CD14-positive monocyte (primary cell): ENCODE measurements at regions not wholly inside any gene's neighbourhood (a gene's known extent, or its start where the extent isn't known, plus 50 kb on each side); places are given as distances from the start of the nearest gene placed in this dataset.

Experiments used
- DNase-seq, 3 donors: peaks; one replicate each; pipeline ENCODE4 v3.0.0-alpha.2; 2011 to 2022
- H2AFZ ChIP-seq: 2 replicates; pipeline ENCODE4 v1.6.0; 2012; ENCODE audit warnings: mild to moderate bottlenecking, low read depth, low read length, inconsistent platforms; ENCODE audit not compliant: insufficient read depth, poor library complexity, severe bottlenecking
- H3K27ac ChIP-seq, 2 donors: 1 replicate in 1 of 2; 2 replicates in 1 of 2; pipeline ENCODE4 v1.5.1; 2012 to 2013; ENCODE audit warnings: low read length in 2 of 2, control low read depth in 1 of 2, inconsistent platforms in 1 of 2, low read depth in 1 of 2, mild to moderate bottlenecking in 1 of 2
- H3K27me3 ChIP-seq, 2 donors: one replicate each; pipeline versions ENCODE4 v1.6.0 to v1.6.1; 2011 to 2013; ENCODE audit warnings: low read length in 2 of 2; ENCODE audit not compliant: control insufficient read depth in 2 of 2, insufficient read depth in 2 of 2
- H3K36me3 ChIP-seq, 2 donors: replicated peaks in 1 of 2; 1 replicate in 1 of 2; 2 replicates in 1 of 2; pipeline versions ENCODE4 v1.5.1 to v1.6.1; 2012 to 2013; ENCODE audit warnings: low read length in 2 of 2, control low read depth in 1 of 2, inconsistent platforms in 1 of 2, mild to moderate bottlenecking in 1 of 2; ENCODE audit not compliant: insufficient read depth in 2 of 2, control insufficient read depth in 1 of 2
- H3K4me1 ChIP-seq, 2 donors: 1 replicate in 1 of 2; 2 replicates in 1 of 2; pipeline versions ENCODE4 v1.5.1 to v1.6.1; 2012 to 2013; ENCODE audit warnings: low read length in 2 of 2, control low read depth in 1 of 2, inconsistent platforms in 1 of 2, mild to moderate bottlenecking in 1 of 2, moderate library complexity in 1 of 2; ENCODE audit not compliant: insufficient read depth in 2 of 2, control insufficient read depth in 1 of 2
- H3K4me2 ChIP-seq: replicated peaks from 2 replicates; pipeline ENCODE3; 2012; ENCODE audit warnings: low read length, moderate library complexity, mild to moderate bottlenecking; ENCODE audit not compliant: poor library complexity, severe bottlenecking; ENCODE audit errors: extremely low read depth
- H3K4me3 ChIP-seq, 3 experiments: fragments of 200-600 bp in 1 of 3; sonication (generic) in 1 of 3; replicated peaks in 1 of 3; 1 replicate in 2 of 3; 2 replicates in 1 of 3; pipeline ENCODE4 v1.5.1; 2011 to 2013; ENCODE audit warnings: low read length in 3 of 3, mild to moderate bottlenecking in 3 of 3, control low read depth in 2 of 3, low read depth in 2 of 3, inconsistent platforms in 1 of 3, moderate library complexity in 1 of 3
- H3K79me2 ChIP-seq: 2 replicates; pipeline ENCODE4 v1.6.0; 2012; ENCODE audit warnings: mild to moderate bottlenecking, control low read depth, inconsistent platforms, low read length, moderate library complexity; ENCODE audit not compliant: insufficient read depth
- H3K9ac ChIP-seq: 2 replicates; pipeline ENCODE4 v1.6.0; 2017; ENCODE audit warnings: low read length, mild to moderate bottlenecking; ENCODE audit not compliant: insufficient read depth, poor library complexity, severe bottlenecking
- H3K9me3 ChIP-seq, 2 donors: replicated peaks in 1 of 2; 1 replicate in 1 of 2; 2 replicates in 1 of 2; pipeline versions ENCODE4 v1.5.1 to v1.6.1; 2012 to 2013; ENCODE audit warnings: low read length in 2 of 2, control low read depth in 1 of 2; ENCODE audit not compliant: control insufficient read depth in 1 of 2, insufficient read depth in 1 of 2
- H4K20me1 ChIP-seq: 2 replicates; pipeline ENCODE4 v1.6.0; 2012; ENCODE audit warnings: mild to moderate bottlenecking, low read length, control low read depth, moderate library complexity; ENCODE audit not compliant: insufficient read depth
- H3K27ac Mint-ChIP-seq, 7 donors: one replicate each; pipeline ENCODE4 v1.8.0; 2020; ENCODE audit warnings: mild to moderate bottlenecking in 7 of 7, mixed read lengths in 7 of 7, moderate library complexity in 6 of 7, inconsistent platforms in 2 of 7
- H3K27me3 Mint-ChIP-seq, 3 donors: one replicate each; pipeline ENCODE4 v1.8.0; 2021 to 2022; ENCODE audit warnings: low read depth in 3 of 3, mild to moderate bottlenecking in 3 of 3, mixed read lengths in 3 of 3, moderate library complexity in 3 of 3, inconsistent platforms in 1 of 3
- H3K36me3 Mint-ChIP-seq, 2 donors: one replicate each; pipeline ENCODE4 v1.8.0; 2020; ENCODE audit warnings: mixed read lengths in 2 of 2, inconsistent platforms in 1 of 2, mild to moderate bottlenecking in 1 of 2
- H3K4me1 Mint-ChIP-seq: one replicate; pipeline ENCODE4 v1.8.0; 2020; ENCODE audit warnings: mild to moderate bottlenecking, mixed read lengths
- H3K4me3 Mint-ChIP-seq, 2 donors: one replicate each; pipeline ENCODE4 v1.8.0; 2020; ENCODE audit warnings: mild to moderate bottlenecking in 2 of 2, mixed read lengths in 2 of 2, moderate library complexity in 1 of 2
- H3K9me3 Mint-ChIP-seq, 7 donors: one replicate each; pipeline ENCODE4 v1.8.0; 2020 to 2022; ENCODE audit warnings: mixed read lengths in 7 of 7, mild to moderate bottlenecking in 6 of 7, moderate library complexity in 6 of 7, inconsistent platforms in 2 of 7
- CTCF ChIP-seq: fragments of 200-600 bp; IDR thresholded peaks from one replicate; pipeline ENCODE4 v1.8.0; 2022; ENCODE audit warnings: antibody characterized with exemption, mild to moderate bottlenecking
- WGBS: methylation state at CpG from one replicate; pipeline ENCODE4 v1.1.5; 2013; ENCODE audit warnings: missing lambda C conversion rate; ENCODE audit not compliant: insufficient coverage; 5-methylcytosine and 5-hydroxymethylcytosine counted together
- intact Hi-C, 2 donors: fragments of 100-400 bp; cut with micrococcal nuclease; formaldehyde crosslinking; loops; one replicate each; pipeline versions ENCODE4 v1.15.0 to v1.15.1; 2023

GRCh38 chr10:57494486-57494885 lies 773.2 kb downstream of the IPMK start:
- Histone ChIP-seq H4K20me1 (no peaks in the 10 kb centered on the region), H3K9me3 (no peaks in the 10 kb centered on the region), H3K4me3 (no peak overlapping the region), H3K4me1 (no peaks in the 10 kb centered on the region), H3K4me2 (no peak overlapping the region), H2AFZ (no peak overlapping the region), H3K27me3 (no peaks in the 10 kb centered on the region), H3K9ac (no peak overlapping the region), H3K79me2 (no peaks in the 10 kb centered on the region), H3K27ac (no peak overlapping the region), H3K36me3 (no peaks in the 10 kb centered on the region)
- TF ChIP-seq CTCF: no peak
- intact Hi-C loops: no loop called here
- DNase-seq: no peak
- Mint-ChIP-seq H3K36me3 (no peaks in the 10 kb centered on the region), H3K27me3 (no peaks in the 10 kb centered on the region), H3K9me3 (peaks cover 0 to 3% (median 1%) of the 10 kb centered on the region in 7 donors), H3K4me1 (no peaks in the 10 kb centered on the region), H3K4me3 (no peak overlapping the region), H3K27ac (no peak overlapping the region)
- no CpG with 5 or more reads among the region's 2 CpGs for WGBS

GRCh38 chr10:57482259-57482658 lies 785.4 kb downstream of the IPMK start:
- DNase-seq: no peak
- H3K27me3 Mint-ChIP-seq: no peaks in the 10 kb centered on the region
- Histone ChIP-seq H3K27ac (no peak overlapping the region), H2AFZ (no peak overlapping the region), H3K4me2 (no peak overlapping the region), H3K4me3 (no peak overlapping the region), H4K20me1 (no peaks in the 10 kb centered on the region), H3K79me2 (no peaks in the 10 kb centered on the region), H3K36me3 (no peaks in the 10 kb centered on the region), H3K27me3 (no peaks in the 10 kb centered on the region), H3K9me3 (no peaks in the 10 kb centered on the region), H3K9ac (no peak overlapping the region), H3K4me1 (no peaks in the 10 kb centered on the region)
- H3K4me1 Mint-ChIP-seq: no peaks in the 10 kb centered on the region
- peaks cover 0 to 7% (median under 1%) of the 10 kb centered on the region in 7 donors for H3K9me3 Mint-ChIP-seq
- H3K36me3 Mint-ChIP-seq: no peaks in the 10 kb centered on the region
- intact Hi-C loops: no loop called here
- no peak overlapping the region for H3K27ac Mint-ChIP-seq
- TF ChIP-seq CTCF: no peak
- no peak overlapping the region for H3K4me3 Mint-ChIP-seq
- WGBS: no CpG with 5 or more reads among the region's 1 CpG
